HG02938 (cell line): ENCODE measurements at regions not wholly inside any gene's neighbourhood (a gene's known extent, or its start where the extent isn't known, plus 50 kb on each side); places are given as distances from the start of the nearest gene placed in this dataset.
"Not testable (repeated sequence)": the region's sequence is repeated elsewhere in the genome, so short reads cannot be mapped to it uniquely, and the experiment has no call there.

Experiments used
- ATAC-seq: cut with Tn5 transposase; IDR thresholded peaks from one replicate; pipeline ENCODE4 v1.9.1; 2021; ENCODE audit warnings: mild to moderate bottlenecking, moderate library complexity; ENCODE audit not compliant: unreplicated experiment

DNA sequence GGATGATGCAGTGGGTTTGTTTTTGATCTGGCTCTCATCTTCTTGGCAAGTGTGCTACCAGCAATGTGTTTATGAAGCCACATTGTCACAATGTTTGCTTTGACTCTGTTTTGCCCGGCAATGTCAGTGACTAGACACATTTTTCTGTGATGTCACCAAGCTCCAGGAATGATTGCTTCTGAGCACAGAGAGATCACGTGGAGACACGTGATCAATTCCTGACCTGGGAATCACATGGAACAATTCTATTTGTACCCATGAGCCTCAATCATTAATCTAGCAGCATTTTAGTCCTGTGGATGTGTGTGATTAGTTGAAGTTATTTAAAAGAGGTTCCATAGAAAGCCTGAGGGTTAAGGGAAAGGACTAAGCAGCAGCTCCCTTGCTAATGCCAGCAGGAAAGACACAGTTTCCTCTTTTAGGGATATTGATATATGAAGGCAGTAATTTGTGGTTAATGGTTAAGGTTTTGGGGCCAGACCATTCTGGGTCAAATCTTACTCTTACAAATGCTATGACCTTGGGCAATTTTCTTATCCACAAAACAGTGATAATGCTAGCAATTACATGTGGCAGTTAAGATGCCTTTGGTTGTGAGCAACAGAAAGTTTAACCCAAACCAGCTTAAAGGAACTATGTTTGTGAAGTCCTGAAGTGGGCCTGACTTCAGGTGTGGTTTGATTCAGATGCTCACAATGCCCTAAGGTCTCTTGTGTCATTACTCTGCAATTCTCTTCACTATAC lies 59.0 kb downstream of the FASLG start:
- no peak for ATAC-seq

DNA sequence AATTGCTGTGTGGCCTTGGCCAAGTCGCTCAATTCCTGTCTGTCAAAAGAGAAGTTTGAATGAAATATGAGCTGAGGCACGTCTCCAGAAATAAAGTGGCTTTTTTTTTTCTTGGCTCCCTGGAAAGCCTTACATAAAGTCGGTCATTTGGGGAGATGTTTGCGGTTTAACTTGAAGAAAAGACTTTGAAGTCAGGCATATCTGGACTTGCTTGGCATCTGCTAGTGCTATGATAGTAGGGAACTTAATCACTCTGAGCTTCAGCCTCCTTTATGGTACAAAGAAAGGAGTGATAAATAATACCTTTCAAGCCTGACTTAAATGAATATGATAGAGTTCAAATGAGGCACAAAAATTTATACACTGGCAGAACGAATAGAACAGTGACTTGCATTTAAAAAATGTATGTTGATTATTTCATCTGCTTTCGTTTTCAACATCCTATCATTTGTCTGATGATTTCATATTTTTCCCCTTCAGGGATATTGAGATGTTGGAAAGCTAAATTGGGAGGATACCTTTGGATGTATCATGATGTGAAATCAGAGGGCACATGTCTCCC lies 60.2 kb downstream of the FASLG start:
- no peak for ATAC-seq

DNA sequence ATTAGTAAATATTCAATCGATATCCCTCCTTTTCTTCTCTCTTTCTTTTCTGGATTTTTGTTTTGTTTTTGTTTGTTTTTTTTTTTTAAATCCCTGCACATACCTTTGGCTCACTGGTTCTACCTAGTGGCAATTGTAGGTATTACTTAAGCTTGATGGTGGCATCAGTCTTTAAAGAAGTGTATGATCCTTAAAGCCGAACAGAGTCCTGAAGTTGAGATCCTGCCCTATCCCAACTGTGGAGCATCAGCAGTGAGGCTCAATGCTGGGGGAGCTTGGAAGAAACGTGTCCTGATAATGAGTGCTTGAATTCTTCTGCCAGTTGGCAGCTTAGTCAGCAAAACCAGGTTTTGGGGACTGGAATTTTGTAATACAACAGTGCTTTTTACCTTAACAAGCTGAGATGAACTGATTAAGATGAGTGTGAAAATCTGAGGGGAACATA lies 60.8 kb downstream of the FASLG start:
- ATAC-seq: no peak

DNA sequence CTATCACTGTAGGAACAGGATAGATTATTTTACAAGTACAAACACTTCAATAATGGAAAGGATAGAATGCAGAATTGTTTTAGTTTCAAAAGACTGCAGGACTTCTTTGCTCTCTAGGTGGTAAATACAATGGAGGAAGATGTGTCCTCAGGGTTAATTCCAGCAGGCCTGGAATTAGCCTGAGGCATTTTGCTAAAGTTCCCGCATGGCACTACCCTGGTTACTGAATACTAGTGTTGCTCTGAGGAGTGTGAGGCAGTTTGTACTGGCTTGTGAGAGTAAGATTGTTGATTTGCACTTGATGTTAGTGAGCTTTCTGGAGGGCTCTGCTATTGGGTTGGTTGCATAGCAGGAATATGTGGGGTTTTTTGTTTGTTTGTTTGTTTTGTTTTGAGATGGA lies 61.4 kb downstream of the FASLG start:
- ATAC-seq: no peak

DNA sequence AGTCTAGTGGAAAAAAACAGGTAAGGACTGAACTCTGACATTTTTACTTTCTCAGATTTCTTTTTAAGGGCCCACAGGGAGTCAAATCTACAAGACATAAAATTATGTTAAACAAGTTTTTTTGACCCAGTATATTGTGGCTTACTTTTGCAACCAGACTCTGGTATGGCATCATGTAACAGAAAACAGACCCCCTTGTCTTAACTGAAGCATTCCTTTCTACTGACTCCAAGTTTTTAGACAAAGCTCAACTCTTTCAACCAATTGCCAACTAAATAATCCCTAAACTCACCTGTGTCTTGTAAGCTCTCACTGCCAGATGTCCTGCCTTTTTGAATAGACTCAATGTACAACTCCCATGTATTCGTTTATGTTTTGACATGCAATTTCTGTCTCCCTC lies 64.3 kb downstream of the FASLG start:
- no peak for ATAC-seq

DNA sequence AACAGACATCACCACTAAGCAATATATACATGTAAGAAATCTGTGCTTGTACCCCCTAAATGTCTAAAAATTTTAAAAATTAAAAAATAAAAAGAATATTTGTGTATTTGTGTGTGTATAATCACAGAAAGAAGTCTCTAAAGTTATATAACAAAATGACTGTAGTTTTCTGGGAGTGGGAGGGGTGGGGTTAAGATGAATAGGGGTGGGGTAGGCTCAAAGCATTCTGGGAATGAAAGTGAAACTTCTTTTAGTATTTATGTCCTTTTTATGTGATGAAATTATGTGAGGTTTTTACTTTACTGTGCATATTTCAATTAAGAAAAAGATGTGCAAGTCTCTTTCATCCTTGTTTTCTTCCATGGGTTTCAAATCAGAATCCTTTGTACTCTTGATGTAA lies 65.3 kb downstream of the FASLG start:
- no peak for ATAC-seq

DNA sequence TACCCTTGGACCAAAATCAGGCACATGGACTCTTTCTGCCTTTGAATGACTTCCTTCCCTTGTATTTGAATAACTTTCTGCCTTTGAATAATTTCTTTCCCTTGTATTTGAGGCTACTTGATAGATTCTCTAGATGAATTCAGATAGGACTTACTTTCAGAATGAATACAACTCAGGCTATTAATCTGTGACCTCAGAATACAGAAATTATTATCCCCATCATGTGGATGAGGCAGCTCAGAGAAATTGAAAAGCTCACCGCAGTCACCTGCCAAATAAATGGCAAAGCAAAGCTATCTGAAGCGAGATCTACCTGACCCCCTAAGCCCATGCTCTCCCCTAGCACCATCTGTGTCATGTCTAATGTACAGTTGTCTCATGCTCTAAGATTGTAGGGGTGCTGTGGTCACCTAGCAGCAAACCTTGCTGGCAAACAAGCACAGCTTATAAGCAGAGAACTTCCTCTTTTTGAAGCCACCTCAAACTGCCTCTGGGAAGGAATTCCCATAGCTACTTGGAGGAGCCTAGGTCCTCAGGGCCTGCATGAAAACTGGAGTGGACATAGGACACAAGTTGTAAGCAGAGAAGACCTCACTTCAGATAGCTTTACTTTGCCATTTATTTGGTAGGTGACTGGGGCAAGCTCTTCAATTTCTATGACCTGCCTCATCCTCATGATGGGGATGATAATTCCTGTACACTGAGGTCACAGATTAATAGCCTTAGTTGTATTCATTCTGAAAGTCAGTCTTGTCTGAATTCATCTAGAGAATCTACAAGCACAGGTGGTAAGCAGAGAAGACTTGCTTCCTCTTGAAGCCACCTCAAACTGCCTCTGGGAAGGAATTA lies 66.1 kb downstream of the FASLG start:
- ATAC-seq: peak; percentile 85

DNA sequence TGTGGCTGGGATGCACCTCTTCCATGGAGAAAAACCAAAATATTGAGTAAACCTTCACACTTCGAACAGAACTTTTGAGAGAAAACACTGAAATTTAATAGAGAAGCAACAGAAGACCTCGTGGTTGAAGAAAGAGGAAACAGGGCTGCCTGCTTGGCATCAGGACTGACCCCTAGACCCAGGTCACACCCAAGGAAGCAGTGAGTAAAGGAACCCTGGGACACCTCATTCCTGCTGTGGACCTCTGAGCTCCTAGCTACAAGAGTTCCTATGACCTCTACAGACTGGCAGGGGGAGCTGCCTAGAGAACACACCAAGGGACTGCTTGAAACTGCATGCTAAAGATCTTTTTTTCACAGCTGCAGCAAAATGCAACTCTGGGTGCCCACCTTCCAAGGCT lies 67.8 kb downstream of the FASLG start:
- no peak for ATAC-seq

DNA sequence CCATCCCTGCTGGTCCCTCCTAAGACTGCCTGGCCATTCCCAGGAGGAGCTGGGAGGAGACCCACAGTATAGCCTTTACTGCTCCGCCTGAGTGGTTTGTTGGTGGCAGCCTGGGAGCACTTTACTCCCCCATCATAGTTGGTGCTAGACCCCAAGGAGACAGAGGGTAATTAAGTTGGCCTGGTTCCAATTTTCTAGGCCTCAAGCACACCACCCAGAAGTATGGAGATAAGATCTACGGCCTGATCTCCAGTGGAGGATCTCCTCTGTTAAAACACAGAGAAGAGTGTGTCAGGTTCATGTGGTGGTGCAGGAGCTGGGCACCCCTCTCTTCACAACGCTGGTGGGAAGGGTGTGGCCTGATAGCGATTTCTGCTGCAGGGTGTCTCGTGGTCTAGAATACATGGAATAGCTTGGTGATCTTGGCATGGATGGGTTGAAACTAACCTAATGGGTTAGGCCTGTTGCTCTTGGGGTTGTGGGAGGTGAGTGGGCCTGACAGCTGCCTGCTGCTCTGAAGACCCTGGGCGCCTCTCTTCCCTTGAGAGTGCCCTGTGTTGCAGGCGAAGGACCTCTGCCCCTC lies 68.5 kb downstream of the FASLG start:
- ATAC-seq: no peak

DNA sequence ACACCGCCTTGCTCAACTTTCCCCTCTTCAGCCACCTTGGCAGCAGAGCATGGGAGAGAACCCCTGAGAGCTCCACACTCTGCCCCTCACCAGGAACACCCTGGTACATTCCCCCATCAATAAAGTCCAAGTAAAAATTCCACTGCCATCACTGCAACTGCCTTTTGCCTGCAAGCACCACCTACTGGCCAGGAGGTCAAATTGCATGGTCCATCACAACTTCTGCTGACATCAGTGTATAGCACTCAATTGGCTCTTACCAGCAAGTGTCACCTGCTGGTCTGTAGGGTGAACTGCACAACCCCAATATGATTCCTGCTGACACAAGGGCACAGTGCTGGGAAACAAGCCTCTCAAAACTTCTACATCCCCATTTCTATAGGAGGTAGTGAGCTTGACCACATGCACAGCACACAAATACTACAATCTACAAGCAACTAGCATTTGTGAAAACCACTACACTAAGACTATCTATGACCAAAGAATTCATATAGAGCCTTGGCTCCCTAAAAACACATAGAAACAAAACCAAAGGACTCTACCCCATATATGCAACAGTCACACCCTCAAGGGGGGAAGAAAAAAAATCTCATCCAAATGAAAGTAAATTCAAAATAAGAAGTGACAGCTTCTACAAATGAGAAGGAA lies 69.2 kb downstream of the FASLG start:
- ATAC-seq: no peak

DNA sequence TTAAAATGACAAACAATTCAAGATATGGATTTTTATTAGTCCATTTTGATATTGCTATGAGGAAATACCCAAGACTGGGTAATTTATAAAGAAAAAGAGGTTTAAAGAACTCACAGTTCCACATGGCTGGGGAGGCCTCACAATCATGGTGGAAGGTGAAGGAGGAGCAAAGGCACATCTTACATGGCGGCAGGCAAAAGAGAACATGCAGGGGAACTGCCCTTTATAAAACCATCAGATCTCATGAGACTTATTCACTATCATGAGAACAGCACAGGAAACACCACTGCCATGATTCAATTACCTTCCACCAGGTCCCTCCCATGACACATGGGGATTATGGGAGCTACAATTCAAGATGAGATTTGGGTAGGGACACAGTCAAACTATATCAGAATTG lies 69.8 kb downstream of the FASLG start:
- not testable (repeated sequence) for ATAC-seq

DNA sequence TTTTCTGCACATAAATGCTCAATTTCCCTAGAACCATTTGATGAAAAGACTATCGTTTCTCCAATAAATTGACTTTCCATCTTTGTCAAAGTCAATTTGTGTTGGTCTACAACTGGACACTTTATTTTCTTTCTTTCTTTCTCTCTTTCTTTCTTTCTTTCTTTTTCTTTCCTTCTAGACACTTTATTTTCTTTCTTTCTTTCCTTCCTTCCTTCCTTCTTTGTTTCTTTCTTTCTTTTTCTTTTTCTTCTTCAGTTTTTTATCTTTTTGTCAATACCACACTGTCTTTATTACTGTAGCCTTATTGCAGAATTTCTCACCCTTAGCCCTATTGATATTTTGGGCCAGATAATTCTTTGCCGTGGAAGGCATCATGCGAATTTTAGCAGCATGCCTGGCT lies 73.5 kb downstream of the FASLG start:
- ATAC-seq: no peak

DNA sequence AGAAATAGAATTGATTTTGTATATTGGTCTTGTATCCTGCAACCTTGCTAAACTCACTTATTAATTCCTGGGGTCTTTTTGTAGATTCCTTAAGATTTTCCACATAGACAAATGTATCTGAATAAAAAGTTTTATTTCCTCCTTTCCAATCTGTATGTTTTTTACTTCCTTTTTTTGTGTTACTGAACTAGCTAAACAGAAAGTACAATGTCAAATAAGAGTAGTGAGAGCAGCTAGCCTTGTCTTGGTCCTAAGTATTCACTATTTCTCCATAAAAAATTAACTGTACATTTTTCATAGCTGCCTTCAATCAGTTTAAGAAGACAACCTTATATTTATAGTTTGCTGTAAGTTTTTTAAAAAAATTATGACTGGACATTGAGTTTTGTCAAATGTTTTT lies 74.9 kb downstream of the FASLG start:
- ATAC-seq: no peak

DNA sequence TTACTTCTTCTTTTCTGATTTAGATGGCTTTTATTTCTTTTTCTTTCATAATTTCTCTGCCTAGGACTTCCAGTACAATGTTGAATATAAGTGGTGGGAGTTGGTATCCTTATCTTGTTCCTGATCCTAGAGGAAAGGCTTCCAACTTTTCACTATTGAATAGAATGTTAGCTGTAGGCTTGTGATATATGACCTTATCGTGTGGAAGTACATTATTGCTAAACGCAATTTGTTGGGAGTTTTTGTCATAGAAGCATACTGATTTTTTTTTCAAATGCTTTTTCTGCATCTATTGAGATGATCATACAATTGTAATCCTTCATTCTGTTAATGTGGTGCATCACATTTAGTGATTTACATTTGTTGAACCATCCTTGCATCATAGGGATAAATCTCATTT lies 79.5 kb downstream of the FASLG start:
- ATAC-seq: no peak

DNA sequence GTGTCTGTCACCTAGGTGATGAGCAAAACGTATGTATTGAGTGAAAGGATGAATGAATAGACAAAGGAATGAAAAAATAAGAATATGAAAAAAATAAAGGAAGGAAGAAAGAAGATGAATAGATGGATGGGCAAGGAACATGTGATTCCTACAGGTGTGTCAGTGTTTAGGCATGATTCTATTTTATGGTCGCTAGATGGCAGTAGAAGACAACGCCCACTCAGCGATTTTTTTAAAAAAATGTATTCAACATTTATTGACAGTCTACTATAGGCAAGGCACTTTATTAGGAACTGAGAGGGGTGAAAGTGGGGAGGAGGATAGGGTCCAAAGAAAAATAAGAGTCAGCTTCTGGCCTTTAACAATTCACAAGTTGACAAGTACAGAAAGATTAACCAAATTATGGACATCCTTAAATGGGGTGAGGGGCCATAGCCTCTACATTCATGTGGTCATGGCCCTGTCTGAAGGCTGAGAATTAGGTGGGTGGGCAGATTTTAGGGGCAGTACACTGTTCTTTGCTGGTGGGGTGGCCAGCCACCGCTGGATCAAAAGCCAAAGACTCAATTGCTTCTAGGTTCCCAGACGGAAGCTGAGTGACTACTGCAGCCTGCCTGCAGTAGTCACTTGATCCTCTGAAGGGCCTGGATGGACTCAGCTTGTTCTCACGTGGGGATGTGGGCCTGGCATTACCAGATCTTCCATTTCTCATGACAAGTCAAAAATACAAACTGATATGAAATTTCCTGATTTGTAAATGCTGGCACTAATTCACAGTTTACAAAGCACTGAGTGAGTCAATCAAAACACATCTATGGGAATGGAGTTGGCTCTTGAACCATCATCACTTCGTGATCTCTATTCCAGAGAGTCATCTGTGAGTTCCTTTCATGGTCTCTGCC lies 83.9 kb downstream of the FASLG start:
- ATAC-seq: no peak

DNA sequence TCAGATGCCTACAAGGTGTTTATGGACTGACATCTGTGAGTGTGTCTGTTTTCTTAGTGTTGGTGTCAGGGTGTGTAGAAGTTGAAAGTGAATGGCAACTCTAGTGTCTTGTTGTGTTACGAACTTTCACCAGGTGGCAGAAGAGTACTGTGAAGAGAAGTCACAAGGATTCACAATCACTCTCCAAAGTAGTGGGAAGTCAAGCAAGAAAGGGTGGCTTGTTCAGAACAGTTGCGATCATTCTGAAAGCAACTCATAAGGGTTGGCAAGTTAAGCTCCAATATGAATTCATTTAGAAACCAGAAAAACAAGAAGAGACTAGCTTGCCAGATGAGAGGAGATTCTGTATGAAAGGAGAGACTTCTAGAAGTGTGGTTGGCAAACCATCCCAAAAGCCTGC lies 86.1 kb downstream of the FASLG start:
- peak; percentile 62 for ATAC-seq

DNA sequence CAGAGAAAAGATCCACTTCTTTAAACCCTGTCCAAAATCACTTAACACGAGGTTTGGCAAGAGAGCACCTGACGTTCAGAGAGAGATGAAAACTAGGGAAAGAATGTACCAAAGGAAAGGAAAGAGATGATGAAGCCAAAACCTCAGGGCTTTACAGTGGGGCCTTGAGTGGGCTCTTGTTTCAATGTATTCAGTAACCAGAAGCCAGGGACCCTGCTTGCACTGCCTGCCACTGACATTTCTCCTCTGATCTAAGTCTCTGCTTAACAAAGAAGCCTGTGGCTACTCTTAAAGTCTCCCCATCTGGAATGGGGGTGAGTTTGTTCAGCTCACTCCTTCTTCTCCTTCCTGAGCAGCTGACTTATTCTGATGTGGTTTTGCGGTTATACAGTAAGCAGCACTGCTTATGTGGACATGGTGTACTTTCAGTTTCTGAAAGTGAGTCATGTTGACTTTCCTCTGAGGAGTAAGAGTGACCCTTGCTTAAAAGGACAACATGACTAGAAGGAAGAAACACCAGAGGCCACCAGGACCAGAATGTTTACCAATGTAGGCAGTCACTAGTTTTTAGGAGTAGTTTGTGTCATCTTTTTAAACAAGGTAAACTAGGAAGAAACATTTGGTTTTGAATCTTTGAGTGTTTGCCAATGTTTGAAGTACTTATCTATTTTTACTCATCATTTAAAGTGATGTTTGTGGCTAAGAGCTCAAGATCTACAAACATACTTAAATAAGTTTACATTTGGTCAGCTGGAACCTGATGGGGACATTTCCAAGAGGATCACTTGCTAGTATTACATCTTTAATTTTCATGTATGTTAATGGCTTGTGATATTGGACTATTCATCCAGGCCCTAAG lies 87.4 kb downstream of the FASLG start:
- ATAC-seq: peak; percentile 82

DNA sequence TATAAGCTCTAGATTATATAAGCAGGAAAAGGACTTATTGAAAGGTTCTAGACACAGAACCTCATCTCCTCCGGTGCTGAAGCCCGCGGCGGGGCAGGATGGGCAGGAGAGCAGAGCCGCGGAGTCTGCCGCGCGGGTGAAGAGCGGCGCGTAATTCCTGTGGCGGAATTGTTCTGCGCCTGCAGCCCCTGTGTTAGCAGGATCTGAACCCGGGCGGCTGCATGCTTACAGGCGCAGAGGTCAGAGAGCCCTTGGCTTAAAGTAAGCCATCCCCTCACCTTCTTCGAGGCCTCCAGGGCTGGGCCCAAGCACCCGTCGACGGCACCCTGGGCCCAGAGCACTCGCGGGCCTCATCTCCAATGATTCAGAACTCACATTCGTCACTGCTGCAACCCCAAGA lies 89.3 kb downstream of the FASLG start:
- no peak for ATAC-seq

DNA sequence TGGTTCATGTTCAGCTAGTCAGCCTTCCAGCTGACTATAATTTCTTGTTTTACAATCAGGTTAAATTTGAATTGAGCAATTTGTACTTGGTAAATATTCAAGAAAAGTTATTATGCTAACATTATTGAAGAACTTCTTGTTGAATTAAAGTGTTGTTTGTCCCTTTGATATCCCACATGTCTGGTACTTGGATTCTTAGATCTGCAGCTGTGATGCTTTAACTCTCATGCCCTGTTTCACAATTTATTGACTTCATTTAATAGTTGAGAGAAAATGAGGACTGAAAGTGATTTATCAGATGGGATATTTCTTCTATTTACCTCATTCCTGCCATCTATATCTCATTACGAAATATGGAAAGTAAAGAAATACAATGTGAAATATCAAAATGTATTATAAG lies 92.8 kb downstream of the FASLG start:
- no peak for ATAC-seq
